Epithelial cell of esophagus (primary cell): ENCODE measurements at regions not wholly inside any gene's neighbourhood (a gene's known extent, or its start where the extent isn't known, plus 50 kb on each side); places are given as distances from the start of the nearest gene placed in this dataset.
A peak's percentile ranks its signal among the peaks of the same experiment; 100 is the strongest.
"Not testable (repeated sequence)": the region's sequence is repeated elsewhere in the genome, so short reads cannot be mapped to it uniquely, and the experiment has no call there.

Source experiments
- DNase-seq: peaks from one replicate; pipeline ENCODE4 v3.0.0; 2010; ENCODE audit warnings: low read depth
- H3K4me3 ChIP-seq: 2 replicates; pipeline ENCODE4 v1.5.1; 2011; ENCODE audit warnings: mild to moderate bottlenecking, low read length, control low read depth
- TF ChIP-seq, protein P1 (sequence below): IDR thresholded peaks from 2 replicates; pipeline ENCODE4 v1.5.1; 2011; ENCODE audit warnings: low read depth, mild to moderate bottlenecking, low read length, control low read depth, inconsistent platforms; ENCODE audit not compliant: insufficient read depth; ENCODE audit errors: missing control alignments

DNA sequence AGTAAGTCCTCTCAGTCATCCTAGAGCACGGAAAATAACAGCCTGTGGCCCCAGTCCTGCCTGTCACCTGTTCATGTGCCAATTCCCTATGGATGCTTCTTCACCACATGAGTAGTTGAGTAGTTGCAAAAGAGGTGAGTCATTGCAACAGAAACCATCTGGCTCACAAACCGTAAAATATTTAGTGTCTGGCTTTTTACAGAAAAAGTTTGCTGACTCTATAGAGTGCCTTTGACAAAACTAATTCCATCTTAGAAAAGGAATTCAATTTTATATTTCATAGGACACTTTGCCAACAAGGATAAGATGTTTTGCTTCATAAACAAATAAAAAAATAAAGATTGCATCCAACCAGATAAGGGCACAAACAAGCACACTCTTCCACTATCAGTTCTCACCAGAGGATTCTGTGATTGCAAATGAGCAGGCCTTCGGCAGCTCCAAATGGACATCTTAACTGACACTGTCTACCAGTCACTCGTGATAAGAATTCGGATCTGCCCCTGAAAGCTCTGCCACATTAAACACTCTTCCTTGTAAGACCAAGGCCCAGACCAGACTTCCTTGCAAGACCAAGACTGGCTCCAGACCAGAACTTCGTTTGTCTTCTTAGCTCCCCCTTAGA is 242.7 kb upstream of the SEMA3C start:
- peak; percentile 94 for DNase-seq
- TF ChIP-seq, protein P1, sequence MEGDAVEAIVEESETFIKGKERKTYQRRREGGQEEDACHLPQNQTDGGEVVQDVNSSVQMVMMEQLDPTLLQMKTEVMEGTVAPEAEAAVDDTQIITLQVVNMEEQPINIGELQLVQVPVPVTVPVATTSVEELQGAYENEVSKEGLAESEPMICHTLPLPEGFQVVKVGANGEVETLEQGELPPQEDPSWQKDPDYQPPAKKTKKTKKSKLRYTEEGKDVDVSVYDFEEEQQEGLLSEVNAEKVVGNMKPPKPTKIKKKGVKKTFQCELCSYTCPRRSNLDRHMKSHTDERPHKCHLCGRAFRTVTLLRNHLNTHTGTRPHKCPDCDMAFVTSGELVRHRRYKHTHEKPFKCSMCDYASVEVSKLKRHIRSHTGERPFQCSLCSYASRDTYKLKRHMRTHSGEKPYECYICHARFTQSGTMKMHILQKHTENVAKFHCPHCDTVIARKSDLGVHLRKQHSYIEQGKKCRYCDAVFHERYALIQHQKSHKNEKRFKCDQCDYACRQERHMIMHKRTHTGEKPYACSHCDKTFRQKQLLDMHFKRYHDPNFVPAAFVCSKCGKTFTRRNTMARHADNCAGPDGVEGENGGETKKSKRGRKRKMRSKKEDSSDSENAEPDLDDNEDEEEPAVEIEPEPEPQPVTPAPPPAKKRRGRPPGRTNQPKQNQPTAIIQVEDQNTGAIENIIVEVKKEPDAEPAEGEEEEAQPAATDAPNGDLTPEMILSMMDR, result no peak
- H3K4me3 ChIP-seq, result no peak overlapping the region

DNA sequence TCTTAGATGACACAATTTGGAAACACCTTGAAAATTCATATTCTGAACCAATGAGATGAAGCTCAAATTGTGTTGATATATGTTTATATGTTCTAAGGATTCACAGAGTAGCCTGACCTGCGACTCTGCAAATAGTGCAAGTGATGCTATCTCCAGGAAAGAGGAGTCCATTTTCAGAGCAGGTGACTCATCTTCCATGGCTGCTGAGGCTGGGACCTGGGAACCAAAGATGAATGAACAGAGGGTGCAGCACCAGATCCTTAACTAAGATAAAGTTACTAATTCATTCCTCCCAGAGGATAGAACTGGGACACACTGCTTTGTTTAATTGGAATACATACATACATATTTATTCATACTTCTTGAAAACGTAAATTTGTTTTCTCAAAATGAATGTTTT is 240.6 kb upstream of the SEMA3C start:
- DNase-seq, result peak; percentile 11
- no peak overlapping the region for H3K4me3 ChIP-seq
- TF ChIP-seq, protein P1, result no peak

DNA sequence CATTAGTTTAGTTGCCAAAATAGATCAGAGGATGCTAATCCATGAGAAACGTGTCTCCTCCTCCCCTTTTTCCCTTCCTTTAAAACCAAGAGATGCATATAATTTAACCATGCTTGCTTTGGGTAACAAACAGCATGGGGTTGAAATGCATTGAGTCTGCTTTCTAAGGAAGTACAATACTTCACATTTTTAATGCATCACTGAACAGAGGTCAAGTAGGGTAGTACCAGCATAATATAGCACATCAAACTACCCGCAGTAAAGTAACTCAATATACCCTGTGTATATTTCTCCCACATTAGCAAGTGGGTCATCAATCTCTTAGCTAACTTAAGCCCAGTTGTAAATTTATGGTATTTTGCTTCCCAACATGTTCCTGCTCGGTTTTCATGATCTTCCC is 239.3 kb upstream of the SEMA3C start:
- TF ChIP-seq, protein P1, result no peak
- no peak overlapping the region for H3K4me3 ChIP-seq
- DNase-seq, result no peak

DNA sequence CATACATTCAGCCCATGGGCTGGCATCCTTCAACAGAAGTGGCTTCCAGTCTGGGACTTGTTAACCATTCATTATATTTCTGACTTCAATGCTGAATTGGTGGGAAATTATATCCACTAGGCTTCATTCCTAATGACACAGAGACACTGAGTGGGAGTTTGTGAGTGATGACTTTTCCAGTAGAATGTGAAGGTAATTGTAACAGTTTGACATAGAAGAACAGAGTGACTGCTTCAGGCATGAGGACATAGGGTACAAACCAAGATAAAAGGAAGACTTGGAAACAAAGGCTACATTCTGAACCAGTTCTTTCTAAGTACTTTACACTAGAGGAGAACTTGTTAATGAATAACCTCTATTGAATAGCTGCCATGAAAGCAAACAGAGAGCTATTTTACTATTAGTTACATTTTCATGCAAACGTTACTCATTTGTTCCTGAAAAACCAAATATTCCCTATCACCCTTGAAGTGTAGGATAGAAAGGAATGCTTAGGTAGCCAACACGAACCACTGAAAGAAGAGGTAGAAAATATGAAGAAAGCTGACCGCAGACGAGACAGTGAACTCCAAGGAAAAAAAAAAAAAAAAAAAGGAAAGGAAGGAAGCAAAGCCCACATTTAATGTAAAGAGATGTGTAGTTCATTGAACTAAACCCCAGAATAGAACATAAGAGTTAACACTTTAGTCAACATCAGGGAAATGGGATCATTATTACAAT is 237.0 kb upstream of the SEMA3C start:
- DNase-seq, result no peak
- no peak overlapping the region for H3K4me3 ChIP-seq
- TF ChIP-seq, protein P1, result no peak

DNA sequence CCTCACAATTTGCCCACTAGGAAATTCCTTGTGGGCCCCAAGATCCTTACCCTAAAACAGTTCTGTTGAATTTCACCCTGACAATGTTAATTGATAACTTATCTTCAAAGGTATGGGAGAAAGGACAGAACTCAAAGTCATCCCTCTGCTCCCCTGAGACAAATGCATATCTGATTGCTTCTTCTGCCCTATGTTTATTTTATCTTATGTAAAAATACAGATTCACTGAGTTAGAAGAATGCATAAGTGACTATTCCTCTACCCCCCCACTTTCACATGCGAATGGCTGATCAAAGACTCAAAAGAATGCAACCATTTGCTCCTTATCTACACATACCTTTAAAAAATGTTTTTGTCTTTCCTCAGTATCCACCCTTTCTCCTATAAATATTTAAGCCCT is 235.7 kb upstream of the SEMA3C start:
- no peak for DNase-seq
- TF ChIP-seq, protein P1, result no peak
- no peak overlapping the region for H3K4me3 ChIP-seq

DNA sequence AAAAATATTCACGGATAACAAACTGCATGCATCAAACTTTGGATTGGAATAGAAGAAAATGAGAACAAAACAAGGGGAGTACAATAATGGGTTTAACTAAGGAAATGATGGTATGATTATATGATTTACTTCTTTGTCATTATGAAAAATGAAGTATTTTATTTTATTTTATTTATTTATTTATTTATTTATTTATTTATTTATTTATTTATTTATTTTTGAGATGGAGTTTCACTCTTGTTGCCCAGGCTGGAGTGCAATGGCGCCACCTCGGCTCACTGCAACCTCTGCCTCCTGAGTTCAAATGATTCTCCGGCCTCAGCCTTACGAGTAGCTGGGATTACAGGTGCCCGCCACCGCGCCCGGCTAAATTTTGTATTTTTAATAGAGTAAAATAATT is 234.1 kb upstream of the SEMA3C start:
- H3K4me3 ChIP-seq, DNase-seq: not testable (repeated sequence)

DNA sequence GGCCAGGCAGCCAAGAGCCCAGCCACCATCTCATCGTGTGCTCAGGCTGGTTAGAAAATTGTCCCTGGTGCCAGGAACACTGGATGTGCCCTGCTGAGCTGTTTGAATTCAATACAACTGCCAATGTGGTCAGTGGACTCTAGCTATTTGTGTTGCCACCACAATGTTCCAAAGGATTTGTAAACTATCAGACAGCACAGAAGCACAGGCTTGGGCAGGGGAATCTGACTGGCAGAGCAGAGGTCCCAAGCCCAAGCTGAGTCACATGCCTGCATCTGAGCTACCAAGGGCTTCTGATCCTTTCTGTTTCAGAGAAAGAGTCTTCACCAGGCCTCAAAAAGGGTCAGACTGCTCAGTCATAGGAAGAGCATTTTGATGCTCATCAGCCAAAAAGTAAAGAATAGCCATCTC is 232.1 kb upstream of the SEMA3C start:
- peak; percentile 8 for DNase-seq
- H3K4me3 ChIP-seq, result no peak overlapping the region
- TF ChIP-seq, protein P1, result no peak
